ENCODE measurements at regions not wholly inside any gene's neighbourhood (a gene's known extent, or its start where the extent isn't known, plus 50 kb on each side); places are given as distances from the start of the nearest gene placed in this dataset.

- TF ChIP-seq, protein P1, sequence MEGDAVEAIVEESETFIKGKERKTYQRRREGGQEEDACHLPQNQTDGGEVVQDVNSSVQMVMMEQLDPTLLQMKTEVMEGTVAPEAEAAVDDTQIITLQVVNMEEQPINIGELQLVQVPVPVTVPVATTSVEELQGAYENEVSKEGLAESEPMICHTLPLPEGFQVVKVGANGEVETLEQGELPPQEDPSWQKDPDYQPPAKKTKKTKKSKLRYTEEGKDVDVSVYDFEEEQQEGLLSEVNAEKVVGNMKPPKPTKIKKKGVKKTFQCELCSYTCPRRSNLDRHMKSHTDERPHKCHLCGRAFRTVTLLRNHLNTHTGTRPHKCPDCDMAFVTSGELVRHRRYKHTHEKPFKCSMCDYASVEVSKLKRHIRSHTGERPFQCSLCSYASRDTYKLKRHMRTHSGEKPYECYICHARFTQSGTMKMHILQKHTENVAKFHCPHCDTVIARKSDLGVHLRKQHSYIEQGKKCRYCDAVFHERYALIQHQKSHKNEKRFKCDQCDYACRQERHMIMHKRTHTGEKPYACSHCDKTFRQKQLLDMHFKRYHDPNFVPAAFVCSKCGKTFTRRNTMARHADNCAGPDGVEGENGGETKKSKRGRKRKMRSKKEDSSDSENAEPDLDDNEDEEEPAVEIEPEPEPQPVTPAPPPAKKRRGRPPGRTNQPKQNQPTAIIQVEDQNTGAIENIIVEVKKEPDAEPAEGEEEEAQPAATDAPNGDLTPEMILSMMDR (IDR thresholded peaks at IDR 0.05; ENCODE audit: low read depth, low read length, poor library complexity, severe bottlenecking): no peak
- TF ChIP-seq EZH2phosphoT487 (IDR thresholded peaks at IDR 0.05; ENCODE audit: borderline replicate concordance, low read length): no peak
These were observed 1233.5 kb downstream of the BRD1 start for GRCh38 chr22:48594016-48594756.
